ENCODE measurements at regions not wholly inside any gene's neighbourhood (a gene's known extent, or its start where the extent isn't known, plus 50 kb on each side); places are given as distances from the start of the nearest gene placed in this dataset.

DNA sequence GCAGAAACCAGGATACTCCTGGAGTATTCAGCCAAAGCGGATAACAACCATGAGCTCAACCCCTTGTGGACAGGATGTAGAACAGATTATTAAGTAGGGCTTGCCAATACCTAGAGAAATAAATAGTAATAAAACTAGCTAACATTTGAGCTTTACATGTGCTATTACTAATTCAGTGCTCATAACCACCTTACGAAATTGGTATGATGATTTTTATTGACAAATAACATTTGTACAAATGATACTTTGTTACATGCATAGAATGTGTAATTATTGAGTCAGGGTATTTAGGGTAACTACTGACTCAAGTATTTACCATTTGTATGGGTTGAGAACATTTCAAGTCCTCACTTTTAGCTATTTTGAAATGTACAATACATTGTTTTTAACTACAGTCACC is 287.9 kb downstream of the CDC5L start:
- H3K4me1 Mint-ChIP-seq, result peaks cover 4% of the 10 kb centered on the region
- no peak overlapping the region for H3K27ac Mint-ChIP-seq
- peaks cover 10% of the 10 kb centered on the region for H3K27me3 Mint-ChIP-seq
- H3K36me3 Mint-ChIP-seq (ENCODE audit: low read depth), result no peaks in the 10 kb centered on the region
- no peak overlapping the region for H3K4me3 Mint-ChIP-seq
- intact Hi-C loops (cut with micrococcal nuclease), result no loop called here
- no peak for DNase-seq
- H3K9me3 Mint-ChIP-seq, result no peaks in the 10 kb centered on the region

- intact Hi-C loops (cut with micrococcal nuclease), result no loop called here
- no peak for DNase-seq
- peaks cover 10% of the 10 kb centered on the region for H3K27me3 Mint-ChIP-seq
- H3K27ac Mint-ChIP-seq, result no peak overlapping the region
- peaks cover 4% of the 10 kb centered on the region for H3K4me1 Mint-ChIP-seq
- H3K4me3 Mint-ChIP-seq, result no peak overlapping the region
- no peaks in the 10 kb centered on the region for H3K36me3 Mint-ChIP-seq (ENCODE audit: low read depth)
- H3K9me3 Mint-ChIP-seq, result no peaks in the 10 kb centered on the region
Observed at GRCh38 chr6:44676246-44676790, 288.8 kb downstream of the CDC5L start.

- intact Hi-C loops (cut with micrococcal nuclease), result no loop called here
Observed at GRCh38 chr6:44676826-44677433, 289.4 kb downstream of the CDC5L start.

GRCh38 chr6:44678252-44678935 is 290.9 kb downstream of the CDC5L start:
- intact Hi-C loops (cut with micrococcal nuclease), result no loop called here
- H3K27me3 Mint-ChIP-seq, result peaks cover 5% of the 10 kb centered on the region
- peaks cover 4% of the 10 kb centered on the region for H3K4me1 Mint-ChIP-seq
- H3K9me3 Mint-ChIP-seq, result no peaks in the 10 kb centered on the region
- DNase-seq, result no peak
- H3K36me3 Mint-ChIP-seq (ENCODE audit: low read depth), result no peaks in the 10 kb centered on the region
- H3K4me3 Mint-ChIP-seq, result no peak overlapping the region
- no peak overlapping the region for H3K27ac Mint-ChIP-seq

More at GRCh38 chr6:44676826-44677433, 289.4 kb downstream of the CDC5L start:
- Mint-ChIP-seq H3K4me1 (peaks cover 4% of the 10 kb centered on the region), H3K36me3 (ENCODE audit: low read depth) (no peaks in the 10 kb centered on the region), H3K9me3 (no peaks in the 10 kb centered on the region), H3K27ac (no peak overlapping the region), H3K4me3 (no peak overlapping the region), H3K27me3 (peaks cover 8% of the 10 kb centered on the region)
- DNase-seq, result no peak

GRCh38 chr6:44679438-44680201 is 292.1 kb downstream of the CDC5L start:
- peaks cover 4% of the 10 kb centered on the region for H3K27me3 Mint-ChIP-seq
- no peak for DNase-seq
- intact Hi-C loops (cut with micrococcal nuclease), result no loop called here
- no peaks in the 10 kb centered on the region for H3K36me3 Mint-ChIP-seq (ENCODE audit: low read depth)
- no peaks in the 10 kb centered on the region for H3K9me3 Mint-ChIP-seq
- no peak overlapping the region for H3K4me3 Mint-ChIP-seq
- no peak overlapping the region for H3K27ac Mint-ChIP-seq
- H3K4me1 Mint-ChIP-seq, result peaks cover 4% of the 10 kb centered on the region

GRCh38 chr6:44680202-44680720 is 292.8 kb downstream of the CDC5L start:
- intact Hi-C loops (cut with micrococcal nuclease), result no loop called here

DNA sequence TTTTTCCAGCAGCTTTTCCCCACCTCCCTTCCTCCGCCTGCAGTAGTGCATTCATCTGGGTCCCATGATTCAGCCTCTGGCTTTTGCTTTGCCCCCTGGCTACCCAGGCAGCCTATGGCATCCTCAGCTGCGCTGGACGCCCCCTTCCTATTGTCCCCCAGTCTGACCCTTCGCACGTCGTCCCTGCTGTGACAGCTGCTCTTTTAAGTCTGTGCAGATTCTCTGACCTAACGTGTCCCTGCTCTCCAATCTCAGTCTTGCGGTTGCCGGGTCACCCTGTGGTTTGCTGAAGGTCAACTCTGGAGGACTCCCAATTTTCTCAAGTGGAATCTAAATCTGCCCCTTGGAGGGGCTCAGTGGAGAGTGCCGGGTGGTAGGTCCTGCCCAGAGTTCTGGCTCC is 294.3 kb downstream of the CDC5L start:
- peaks cover 4% of the 10 kb centered on the region for H3K4me1 Mint-ChIP-seq
- H3K4me3 Mint-ChIP-seq, result no peak overlapping the region
- no peaks in the 10 kb centered on the region for H3K36me3 Mint-ChIP-seq (ENCODE audit: low read depth)
- DNase-seq, result no peak
- intact Hi-C loops (cut with micrococcal nuclease), result no loop called here
- no peak overlapping the region for H3K27ac Mint-ChIP-seq
- peaks cover 1% of the 10 kb centered on the region for H3K27me3 Mint-ChIP-seq
- no peaks in the 10 kb centered on the region for H3K9me3 Mint-ChIP-seq

More at GRCh38 chr6:44680202-44680720, 292.8 kb downstream of the CDC5L start:
- H3K36me3 Mint-ChIP-seq (ENCODE audit: low read depth), result no peaks in the 10 kb centered on the region
- H3K4me3 Mint-ChIP-seq, result no peak overlapping the region
- H3K27me3 Mint-ChIP-seq, result peaks cover 2% of the 10 kb centered on the region
- DNase-seq, result no peak
- peaks cover 4% of the 10 kb centered on the region for H3K4me1 Mint-ChIP-seq
- H3K27ac Mint-ChIP-seq, result no peak overlapping the region
- H3K9me3 Mint-ChIP-seq, result no peaks in the 10 kb centered on the region

DNA sequence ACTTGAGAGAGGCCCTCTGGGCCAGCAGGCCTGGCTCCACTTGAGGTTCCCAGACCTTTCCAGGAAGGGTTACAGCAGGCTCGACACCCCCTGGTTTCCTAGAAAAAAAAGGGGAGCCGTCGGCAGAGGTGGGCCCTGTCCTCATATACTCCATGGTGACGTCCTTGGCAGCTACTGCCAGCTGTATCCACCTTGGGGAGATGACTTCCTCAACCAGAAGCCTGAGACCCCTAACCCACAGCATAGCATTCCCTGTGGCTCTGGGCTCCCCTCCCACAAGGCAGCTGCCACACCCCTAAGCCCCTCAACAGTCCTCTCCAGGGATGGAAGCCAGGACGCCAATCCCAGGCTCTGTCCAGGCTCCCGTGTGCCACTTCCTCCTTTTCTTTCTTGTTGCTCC is 294.8 kb downstream of the CDC5L start:
- peaks cover 1% of the 10 kb centered on the region for H3K27me3 Mint-ChIP-seq
- DNase-seq, result no peak
- H3K4me1 Mint-ChIP-seq, result peaks cover 4% of the 10 kb centered on the region
- no peaks in the 10 kb centered on the region for H3K36me3 Mint-ChIP-seq (ENCODE audit: low read depth)
- H3K4me3 Mint-ChIP-seq, result no peak overlapping the region
- no peak overlapping the region for H3K27ac Mint-ChIP-seq
- peaks cover 3% of the 10 kb centered on the region for H3K9me3 Mint-ChIP-seq
- intact Hi-C loops (cut with micrococcal nuclease), result no loop called here

DNA sequence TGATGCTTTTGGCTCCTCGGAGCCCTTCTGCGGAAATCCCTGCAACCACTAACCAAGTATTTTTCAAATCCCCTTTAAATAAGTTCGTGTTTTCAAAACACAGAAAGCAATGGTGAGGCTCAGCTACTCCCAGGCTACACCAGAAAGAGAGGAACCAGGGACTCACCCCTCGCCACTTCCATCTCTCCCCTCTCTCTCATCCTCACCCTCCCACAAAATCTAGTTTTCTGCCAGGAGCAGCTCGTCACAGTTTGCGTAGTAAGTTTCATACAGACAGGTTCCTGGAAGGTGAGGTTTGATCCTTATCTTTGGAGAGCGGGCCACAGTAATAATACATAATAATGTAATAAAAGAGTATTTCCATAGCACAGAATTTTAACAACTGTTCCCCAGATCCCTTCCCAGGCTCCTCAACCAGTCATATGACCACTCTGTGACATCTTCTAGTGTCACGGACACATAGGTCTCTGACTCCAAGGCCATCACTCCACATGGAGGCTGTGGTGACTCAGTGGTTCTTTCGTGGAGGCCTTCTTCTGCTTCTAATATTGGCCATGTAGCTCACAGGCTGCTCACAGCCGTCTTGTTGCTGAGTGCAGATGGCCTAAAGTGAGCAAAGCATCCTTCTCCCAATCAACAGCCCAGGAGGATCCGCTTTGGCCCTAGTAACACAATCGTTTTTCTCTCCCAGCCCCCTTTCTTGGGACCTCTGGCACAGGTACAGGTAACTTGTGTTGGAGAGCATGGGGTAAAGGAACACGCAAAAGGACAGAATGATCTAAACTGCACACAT is 295.7 kb downstream of the CDC5L start:
- H3K27me3 Mint-ChIP-seq, result peaks cover 2% of the 10 kb centered on the region
- peaks cover 5% of the 10 kb centered on the region for H3K9me3 Mint-ChIP-seq
- no peak overlapping the region for H3K27ac Mint-ChIP-seq
- no peak overlapping the region for H3K4me3 Mint-ChIP-seq
- intact Hi-C loops (cut with micrococcal nuclease), result no loop called here
- no peak for DNase-seq
- no peaks in the 10 kb centered on the region for H3K36me3 Mint-ChIP-seq (ENCODE audit: low read depth)
- peaks cover 4% of the 10 kb centered on the region for H3K4me1 Mint-ChIP-seq

- H3K27ac Mint-ChIP-seq, result no peak overlapping the region
- intact Hi-C loops (cut with micrococcal nuclease), result no loop called here
Observed at GRCh38 chr6:44685213-44685612, 297.7 kb downstream of the CDC5L start.

GRCh38 chr6:44696099-44696498 is 308.6 kb downstream of the CDC5L start:
- DNase-seq, result no peak
- Mint-ChIP-seq H3K27me3 (no peaks in the 10 kb centered on the region), H3K36me3 (ENCODE audit: low read depth) (no peaks in the 10 kb centered on the region), H3K27ac (no peak overlapping the region), H3K9me3 (peaks cover 4% of the 10 kb centered on the region), H3K4me1 (no peaks in the 10 kb centered on the region), H3K4me3 (no peak overlapping the region)
- intact Hi-C loops (cut with micrococcal nuclease), result no loop called here

More at GRCh38 chr6:44685213-44685612, 297.7 kb downstream of the CDC5L start:
- no peaks in the 10 kb centered on the region for H3K36me3 Mint-ChIP-seq (ENCODE audit: low read depth)
- DNase-seq, result no peak
- H3K27me3 Mint-ChIP-seq, result peaks cover 6% of the 10 kb centered on the region
- H3K4me3 Mint-ChIP-seq, result no peak overlapping the region
- H3K4me1 Mint-ChIP-seq, result no peaks in the 10 kb centered on the region
- peaks cover 9% of the 10 kb centered on the region for H3K9me3 Mint-ChIP-seq

DNA sequence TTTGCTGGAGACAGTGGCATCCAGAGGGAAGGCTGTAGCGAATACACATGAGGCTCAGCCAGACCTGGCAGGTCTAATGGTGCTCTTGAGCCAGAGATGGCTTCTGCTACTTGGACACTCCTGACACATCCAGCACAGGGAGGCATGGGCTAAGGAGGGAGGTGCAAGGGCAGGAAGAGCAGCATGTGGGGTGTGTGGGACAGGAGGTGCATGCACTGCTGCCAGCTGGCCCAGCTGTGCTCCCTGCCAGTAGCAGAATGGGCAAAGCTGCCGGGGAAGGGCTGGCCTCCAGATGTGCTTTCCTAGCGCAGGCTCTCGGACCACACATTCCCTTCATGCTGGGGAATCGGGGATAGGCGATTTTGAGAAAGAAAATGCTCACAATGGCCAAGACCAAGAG is 309.2 kb downstream of the CDC5L start:
- Mint-ChIP-seq H3K4me3 (no peak overlapping the region), H3K9me3 (peaks cover 4% of the 10 kb centered on the region), H3K4me1 (peaks cover 3% of the 10 kb centered on the region), H3K27ac (no peak overlapping the region), H3K27me3 (no peaks in the 10 kb centered on the region), H3K36me3 (ENCODE audit: low read depth) (no peaks in the 10 kb centered on the region)
- no peak for DNase-seq
- intact Hi-C loops (cut with micrococcal nuclease), result no loop called here

GRCh38 chr6:44697327-44697726 is 309.8 kb downstream of the CDC5L start:
- H3K9me3 Mint-ChIP-seq, result peaks cover 4% of the 10 kb centered on the region
- H3K27me3 Mint-ChIP-seq, result no peaks in the 10 kb centered on the region
- no peak overlapping the region for H3K4me3 Mint-ChIP-seq
- H3K4me1 Mint-ChIP-seq, result peaks cover 6% of the 10 kb centered on the region
- no peak for DNase-seq
- intact Hi-C loops (cut with micrococcal nuclease), result no loop called here
- no peak overlapping the region for H3K27ac Mint-ChIP-seq
- H3K36me3 Mint-ChIP-seq (ENCODE audit: low read depth), result no peaks in the 10 kb centered on the region
